HG03139 (cell line): ENCODE measurements at regions not wholly inside any gene's neighbourhood (a gene's known extent, or its start where the extent isn't known, plus 50 kb on each side); places are given as distances from the start of the nearest gene placed in this dataset.
A peak's percentile ranks its signal among the peaks of the same experiment; 100 is the strongest.
"Not testable (repeated sequence)": the region's sequence is repeated elsewhere in the genome, so short reads cannot be mapped to it uniquely, and the experiment has no call there.

Experiments
- ATAC-seq: cut with Tn5 transposase; IDR thresholded peaks from one replicate; pipeline ENCODE4 v1.9.1; 2021; ENCODE audit not compliant: unreplicated experiment

DNA sequence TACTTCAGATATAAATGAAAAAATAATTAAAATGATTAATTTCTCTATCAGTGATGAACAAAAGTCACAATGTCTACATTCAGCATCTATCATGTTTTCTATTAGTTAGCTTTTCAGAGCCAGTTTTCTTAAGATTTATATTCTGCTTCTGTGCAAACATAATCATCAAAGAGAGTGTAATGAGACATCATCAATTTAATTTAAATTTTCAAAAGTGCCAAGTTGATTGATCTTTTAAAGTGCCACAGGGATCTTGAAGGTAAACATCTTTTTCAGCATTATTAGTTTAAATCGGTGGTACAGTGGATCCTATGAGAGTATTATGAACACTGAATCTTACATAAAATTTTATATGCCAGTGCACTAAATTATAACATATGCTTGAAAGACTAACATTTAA lies 1176.1 kb downstream of the PLA2G4A start:
- no peak for ATAC-seq

DNA sequence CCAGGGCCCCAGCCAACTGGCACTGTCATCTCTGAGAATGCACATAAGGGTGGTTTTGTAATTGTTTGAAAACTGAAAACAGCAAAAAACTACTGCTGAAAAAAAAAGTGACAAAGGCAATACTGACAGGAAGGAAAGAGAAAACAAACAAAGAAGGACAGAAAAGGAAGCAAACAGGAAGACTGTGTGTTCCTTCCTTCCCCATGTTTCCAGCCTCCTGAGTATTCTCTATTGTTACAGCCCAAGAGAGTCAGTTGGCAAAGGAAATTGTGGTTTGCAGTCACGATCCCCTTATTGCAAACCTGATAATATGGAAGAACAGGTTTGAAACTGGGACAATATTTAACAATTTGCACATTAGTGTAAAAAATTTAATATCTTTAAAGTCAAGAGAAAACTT lies 1177.6 kb downstream of the PLA2G4A start:
- no peak for ATAC-seq

DNA sequence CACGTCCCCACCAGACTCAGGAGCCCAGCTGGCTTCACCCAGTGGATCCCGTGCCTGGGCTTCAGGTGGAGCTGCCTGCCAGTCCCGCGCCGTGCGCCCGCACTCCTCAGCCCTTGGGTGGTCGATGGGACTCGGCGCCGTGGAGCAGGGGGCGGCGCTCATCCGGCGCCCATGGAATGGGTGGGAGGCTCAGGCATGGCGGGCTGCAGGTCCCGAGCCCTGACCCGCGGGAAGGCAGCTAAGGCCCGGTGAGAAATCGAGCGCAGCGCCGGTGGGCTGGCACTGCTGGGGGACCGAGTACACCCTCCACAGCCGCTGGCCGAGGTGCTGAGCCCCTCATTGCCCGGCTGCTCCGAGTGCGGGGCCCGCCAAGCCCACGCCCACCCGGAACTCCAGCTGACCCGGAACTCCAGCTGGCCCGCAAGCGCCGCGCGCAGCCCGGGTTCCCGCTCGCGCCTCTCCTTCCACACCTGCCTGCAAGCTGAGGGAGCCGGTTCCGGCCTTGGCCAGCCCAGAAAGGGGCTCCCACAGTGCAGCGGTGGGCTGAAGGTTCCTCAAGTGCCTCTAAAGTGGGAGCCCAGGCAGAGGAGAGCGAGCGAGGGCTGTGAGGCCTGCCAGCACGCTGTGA lies 1184.6 kb downstream of the PLA2G4A start:
- not testable (repeated sequence) for ATAC-seq

DNA sequence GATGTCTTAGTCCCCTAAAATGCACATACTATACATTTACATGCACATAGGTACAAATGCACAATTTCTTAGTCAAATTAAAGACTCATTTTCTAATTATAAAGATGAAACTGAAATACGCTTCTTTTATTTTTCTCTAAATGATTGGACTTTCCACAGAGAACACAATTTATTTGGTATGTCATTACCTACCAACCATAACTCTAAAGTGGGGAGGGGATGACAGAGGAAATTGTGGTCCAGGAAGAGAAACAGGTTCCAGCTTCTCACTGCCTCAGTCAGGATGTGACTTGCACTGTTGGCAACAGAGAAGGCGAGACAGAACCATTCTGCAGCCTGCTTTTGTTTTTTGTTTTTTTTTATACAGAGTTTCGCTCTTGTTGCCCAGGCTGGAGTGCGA lies 1189.2 kb downstream of the PLA2G4A start:
- no peak for ATAC-seq

DNA sequence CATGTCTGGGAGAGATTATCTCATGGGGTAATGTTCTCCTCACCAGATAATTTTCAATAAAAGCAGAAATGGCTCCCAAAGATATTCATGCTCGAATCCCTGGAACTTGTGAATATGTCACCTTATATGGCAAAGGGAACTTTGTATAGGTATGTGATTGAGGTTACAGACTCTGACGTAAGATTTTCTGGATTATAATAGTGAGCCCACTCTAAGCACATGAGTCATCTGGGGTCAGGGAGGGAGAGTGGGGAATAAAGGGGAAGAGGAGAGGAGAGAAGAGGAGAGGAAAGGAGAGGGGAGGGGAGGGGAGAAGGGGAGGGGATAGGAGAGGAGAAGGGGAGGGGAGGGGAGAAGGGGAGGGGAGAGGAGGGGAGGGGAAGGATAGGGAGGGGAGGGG lies 1193.9 kb downstream of the PLA2G4A start:
- no peak for ATAC-seq

DNA sequence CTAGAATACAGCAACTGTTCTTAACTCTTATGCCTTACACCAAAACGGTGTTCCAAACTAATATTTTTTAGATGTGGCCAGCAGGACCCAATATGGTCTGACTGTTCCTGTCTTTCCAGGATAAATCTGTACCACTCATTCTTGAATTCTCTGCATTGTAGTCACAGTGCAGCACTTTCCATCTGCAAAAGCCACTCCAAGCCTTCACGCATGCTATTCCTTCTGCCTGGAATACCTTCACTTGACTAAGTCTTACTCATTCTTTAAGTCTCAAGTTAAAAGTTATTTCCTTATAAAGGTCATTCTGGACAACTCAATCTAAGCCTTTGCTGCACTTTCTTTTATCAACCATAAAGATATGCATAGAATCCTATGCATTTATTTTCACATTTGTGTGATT lies 1194.5 kb downstream of the PLA2G4A start:
- ATAC-seq: no peak

DNA sequence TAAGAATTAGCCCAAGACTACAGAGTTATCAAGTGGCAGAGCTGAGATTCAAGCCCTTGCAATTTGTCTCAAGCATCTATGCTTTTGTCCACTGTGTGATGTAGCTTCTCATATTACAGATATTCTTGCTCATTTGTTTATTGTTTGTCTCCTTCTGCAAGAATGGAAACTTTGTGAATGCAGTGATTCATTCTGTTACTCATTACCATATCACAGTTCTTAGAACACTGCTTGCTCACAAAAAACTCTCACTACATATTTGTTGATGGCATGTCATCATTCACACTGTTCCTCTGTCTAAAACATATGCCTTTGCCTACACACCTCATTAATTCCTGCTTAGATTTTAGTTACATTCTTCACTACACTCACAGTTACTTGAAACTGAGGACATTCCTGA lies 1198.9 kb downstream of the PLA2G4A start:
- ATAC-seq: peak; percentile 52

DNA sequence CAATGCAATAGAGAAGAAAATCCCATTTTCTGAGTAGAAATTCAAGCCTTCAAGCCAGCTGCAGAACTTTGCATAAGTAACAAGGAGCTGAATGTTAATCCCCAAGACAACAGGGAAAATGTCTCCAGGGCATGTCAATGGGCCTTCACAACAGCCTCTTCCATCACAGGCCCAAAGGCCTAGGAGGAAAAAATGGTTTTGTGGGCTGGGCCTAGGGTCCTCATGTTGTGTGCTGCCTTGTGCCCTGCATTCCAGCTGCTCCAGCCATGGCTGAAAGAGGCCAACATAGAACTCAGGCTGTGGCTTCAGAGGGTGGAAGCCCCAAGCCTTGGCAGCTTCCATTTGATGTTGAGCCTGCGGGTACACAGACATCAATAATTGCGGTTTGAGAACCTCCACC lies 1208.8 kb downstream of the PLA2G4A start:
- not testable (repeated sequence) for ATAC-seq

DNA sequence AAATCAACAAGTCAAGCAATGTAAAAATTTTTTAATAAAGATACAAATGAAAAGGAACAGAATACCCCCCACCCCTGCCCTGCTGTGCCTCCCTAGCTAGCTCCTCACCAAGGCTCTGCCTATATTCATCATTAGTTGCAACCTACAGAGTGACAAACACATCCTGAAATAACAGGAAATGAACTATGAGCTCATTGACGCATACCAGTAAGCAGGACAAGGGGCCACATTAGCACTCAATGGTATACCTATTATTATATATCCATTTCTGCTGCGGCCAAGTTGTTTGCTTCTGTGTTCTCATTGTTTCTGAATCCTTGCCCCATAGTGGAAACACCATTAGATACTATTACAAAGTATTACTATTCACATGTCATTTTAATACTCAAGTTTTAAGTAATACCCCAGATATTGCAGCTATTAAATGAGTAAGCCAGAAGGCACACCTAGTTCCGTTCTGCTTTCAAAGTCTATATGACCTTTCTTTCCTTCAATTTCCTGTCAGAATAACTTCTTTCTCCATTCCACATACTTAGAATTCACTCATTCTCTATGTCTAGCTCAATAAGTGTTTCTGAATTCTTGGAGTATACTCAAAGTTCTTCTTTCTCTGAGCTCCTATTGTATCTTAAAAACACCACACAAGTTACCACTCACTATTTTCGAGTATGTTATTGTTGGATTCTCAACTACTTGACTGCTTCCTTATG lies 1214.9 kb downstream of the PLA2G4A start:
- ATAC-seq: no peak

DNA sequence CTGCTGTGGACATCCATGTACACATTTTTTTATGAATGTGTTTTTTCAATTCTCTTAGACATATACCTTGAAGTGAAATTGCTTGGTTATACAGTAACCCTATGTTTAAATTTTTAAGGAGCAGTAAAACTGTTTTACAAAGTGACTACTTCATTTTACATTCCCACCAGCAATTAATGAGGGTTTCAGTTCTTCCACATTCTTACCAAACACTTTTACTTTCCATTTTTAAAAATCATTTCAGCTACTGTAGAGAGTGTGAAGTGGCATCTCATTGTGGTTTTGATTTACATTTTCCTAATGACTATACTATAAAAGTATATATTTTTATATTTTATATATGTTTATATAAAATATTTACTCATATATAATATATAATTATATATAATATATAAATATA lies 1221.5 kb downstream of the PLA2G4A start:
- no peak for ATAC-seq

DNA sequence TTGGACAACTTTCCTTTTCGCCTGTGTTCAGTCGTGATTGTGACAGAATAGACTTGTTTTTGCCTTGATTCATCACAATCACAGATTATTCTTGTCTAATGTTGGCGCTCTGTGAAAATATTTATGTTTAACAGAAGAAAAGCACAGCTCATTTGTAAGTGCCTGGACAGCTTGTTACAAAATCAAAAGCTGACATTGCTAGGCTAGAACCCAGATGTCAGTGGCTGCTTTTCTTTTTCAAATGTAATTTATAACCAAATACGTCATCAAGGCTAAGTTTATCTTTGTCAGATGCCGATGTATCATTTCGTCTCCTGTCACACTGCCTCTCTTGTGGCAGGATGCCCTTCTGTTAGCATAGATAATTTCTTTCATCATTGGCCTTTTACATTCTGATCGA lies 1227.3 kb downstream of the PLA2G4A start:
- no peak for ATAC-seq

DNA sequence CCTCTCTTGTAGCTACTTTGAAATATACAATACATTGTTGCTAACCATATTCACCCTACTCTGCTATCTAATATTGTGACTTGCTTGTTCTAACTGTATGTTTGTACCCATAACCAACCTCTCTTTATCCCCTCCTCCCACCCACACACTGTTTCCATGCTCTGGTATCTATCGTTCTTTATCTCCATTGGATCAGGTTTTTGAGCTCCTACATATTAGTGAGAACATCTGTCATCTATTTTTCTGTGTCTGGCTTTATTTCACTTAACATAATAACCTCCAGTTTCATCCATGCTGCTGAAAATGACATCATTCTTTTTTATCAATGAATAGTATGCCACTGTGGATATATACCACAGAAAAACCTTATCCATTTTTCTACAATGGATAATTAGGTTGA lies 1230.1 kb downstream of the PLA2G4A start:
- no peak for ATAC-seq

DNA sequence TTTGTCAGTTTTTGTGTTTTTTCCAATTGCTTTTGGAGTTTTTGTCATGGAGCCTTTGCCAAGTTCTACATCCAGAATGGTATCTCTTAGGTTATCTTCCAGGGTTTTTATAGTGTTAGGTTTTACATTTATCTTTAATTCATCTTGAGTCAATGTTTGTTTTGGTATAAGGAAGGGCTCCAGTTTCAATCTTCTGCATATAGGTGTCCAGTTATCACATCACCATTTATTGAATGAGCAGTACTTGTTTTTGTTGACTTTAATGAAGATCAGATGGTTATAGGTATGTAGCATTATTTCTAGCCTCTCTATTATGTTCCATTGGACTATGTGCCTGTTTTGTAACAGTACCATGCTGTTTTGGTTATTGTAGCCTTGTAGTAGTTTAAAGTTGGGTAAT lies 1233.1 kb downstream of the PLA2G4A start:
- ATAC-seq: no peak

DNA sequence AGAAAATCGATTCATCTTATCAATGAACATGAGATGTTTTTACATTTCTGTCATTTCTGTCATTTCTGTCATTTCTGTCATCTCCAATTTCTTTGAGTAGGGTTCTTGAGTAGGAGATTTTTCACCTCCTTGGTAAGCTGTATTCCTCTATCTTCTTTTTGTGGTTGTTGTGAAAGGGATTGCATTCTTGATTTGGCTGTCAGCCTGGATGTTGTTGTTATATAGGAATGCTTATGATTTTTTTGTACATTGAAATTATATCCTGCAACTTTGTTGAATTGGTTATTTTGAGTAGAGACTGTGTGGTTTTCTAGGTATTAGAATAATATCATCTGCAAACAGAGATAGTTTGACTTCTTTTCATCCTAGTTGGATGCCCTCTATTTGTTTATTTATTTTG lies 1233.7 kb downstream of the PLA2G4A start:
- ATAC-seq: no peak

DNA sequence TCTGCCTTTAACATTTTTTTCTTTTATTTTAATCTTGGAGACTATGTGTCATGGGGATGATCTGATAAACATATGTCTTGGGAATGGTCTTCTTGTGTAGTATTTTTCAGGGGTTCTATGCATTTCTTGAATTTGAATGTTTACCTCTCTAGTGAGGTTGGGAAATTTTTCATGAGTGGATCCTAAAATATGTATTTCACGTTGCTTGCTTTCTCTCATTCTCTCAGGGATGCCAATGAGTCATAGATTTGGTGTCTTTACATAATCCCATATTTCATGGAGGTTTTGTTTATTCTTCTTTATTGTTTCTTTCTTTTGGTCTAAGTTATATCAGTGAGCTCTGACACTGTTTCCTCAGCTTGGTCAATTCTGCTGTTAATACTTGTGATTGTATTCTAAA lies 1237.2 kb downstream of the PLA2G4A start:
- no peak for ATAC-seq

DNA sequence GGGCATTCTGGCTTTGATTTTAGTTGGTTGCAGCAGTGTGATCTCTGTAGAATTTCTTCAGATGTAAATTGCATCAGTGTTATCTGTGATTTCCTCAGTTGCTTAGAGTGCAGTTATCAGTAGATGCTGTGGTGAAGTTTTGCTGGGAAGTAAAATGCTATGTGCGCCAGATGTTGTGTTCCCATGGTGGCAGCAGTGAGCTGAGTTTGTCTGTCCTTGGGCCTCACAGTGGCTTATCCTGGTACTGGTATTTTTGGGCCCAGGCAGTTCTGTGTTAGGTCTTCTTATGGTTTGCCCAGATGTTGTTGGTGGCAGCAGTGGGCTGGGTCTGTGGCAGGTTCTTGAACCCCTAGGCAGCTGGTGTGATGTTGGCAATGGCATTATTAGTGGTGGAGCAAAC lies 1242.1 kb downstream of the PLA2G4A start:
- ATAC-seq: no peak

DNA sequence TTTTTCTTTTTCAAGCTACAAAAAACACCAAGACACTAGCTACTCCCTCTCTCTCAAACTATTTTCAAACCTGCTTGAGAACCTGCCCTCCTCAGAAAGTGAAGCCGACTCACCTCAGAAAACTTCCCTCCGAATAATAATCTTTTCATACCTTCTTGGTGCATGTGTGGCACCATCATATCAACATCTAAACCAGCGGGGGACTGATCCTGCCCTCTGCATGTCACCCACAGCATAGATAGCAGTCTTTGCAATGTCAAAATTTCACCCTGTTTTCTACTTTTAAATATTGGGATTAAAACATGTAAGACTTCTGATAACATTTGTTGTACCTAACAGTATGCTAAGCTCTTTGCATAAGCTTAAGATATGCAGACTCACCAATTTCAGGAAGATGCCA lies 1260.3 kb downstream of the PLA2G4A start:
- ATAC-seq: no peak

DNA sequence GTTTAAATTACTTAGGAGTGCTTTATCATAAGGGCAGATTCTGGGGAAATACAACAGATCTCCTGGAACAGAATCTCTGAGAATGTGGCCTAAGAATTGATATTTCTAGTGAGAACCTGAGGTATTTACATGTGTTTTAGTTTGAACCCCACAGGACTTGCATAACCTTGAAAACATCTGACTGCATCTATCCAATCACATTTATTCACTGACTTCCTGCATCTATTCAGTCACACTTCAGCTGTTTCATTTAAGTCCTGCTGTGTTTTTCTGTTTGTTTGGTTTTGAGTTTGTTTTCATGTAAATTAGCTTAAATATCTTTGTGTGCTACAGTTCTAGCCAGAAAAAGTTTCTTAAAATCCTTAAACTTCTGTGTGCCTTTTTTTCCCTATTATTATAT lies 1260.7 kb downstream of the PLA2G4A start:
- ATAC-seq: no peak

DNA sequence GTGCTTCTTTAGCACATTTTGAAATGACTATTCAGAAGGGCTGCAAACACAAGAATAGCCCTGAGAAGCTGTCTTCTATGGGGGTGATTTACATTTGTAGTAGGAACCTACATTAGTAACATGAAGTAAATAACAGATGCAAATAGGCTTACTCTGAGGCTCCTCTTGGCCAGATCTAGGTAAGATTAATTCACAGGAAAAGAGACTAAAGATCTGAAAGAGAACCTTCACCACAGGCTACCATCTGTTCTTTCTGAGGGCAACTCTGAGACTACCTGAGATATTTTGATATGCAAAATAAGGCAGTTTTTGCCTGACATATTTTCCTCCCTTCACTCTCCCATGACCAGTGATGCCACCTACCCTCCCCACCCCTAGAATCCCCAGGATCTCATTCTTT lies 1267.8 kb downstream of the PLA2G4A start:
- no peak for ATAC-seq

DNA sequence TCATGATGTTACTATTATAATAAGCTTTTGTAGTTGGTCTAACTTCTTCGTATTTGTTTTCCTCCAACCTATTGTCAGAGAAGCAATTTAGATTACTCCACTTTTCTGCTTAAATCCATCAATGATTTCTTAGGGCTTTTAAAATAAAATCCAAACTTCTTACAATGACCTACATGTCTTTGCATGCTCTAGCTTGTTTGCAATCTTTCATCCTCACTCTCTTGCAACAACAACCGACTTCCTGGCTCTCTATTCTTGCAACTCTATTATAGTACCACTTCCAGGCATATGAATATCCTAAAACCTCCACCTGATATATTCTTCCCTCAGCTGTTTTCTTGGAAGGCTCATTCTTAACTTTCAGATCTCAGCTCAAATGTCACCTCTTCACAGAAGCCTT lies 1288.7 kb downstream of the PLA2G4A start:
- ATAC-seq: no peak

DNA sequence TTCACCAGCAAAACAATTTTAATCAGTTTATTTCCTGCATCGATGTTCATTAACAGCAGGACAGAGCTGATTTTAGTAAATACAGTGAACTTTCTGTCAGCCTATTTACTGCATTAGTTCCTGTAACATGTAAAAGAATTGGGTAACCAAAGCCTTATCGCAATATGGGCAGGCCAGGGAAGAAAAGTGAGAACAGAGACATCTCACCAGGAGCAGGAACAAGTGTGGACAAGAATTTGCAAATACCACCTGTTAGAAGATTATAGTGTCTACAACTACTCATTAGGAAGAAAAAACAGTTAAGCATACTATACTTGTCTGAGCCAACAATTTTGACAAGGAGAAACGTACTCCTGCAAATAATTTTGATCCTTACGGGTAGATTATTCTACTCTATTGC lies 1293.9 kb downstream of the PLA2G4A start:
- ATAC-seq: no peak

DNA sequence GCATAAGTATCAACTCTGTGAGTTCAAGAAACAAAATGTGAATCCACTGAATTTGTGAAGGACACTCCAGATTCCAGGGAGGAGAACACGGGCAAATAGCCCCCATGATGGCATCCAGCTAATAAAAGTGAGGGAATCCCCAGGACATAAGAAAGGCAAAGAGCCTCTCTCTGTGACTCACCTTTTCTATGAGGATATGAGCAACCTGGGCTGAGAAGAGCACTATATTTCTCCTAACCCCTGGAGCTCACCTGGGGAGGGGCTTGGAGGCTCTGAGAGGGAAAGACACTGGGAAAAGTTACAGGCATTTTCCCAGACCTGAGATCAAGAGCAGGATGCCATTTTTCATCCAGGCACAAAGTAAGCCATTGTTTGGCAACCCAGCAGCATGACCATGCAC lies 1298.8 kb downstream of the PLA2G4A start:
- no peak for ATAC-seq

DNA sequence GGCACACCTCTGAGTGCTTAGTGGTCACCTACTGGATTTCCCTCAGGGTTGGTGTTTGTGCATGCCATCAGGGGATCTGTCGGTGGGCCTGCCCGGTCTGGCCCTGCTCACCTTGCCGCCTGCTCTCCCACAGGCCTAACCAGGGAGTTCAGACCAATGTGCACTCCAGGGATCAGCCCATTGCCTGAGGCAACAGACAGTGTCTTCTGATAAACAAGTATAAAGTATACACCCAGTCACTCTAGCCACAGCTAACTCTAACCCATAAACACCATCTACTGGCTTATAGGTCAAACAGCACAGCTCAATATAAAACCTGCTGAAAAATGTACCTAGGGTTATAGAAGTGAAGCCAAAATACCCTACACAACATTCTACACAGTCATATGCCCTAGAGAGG lies 1300.0 kb downstream of the PLA2G4A start:
- ATAC-seq: no peak
